Activated CD4-positive, alpha-beta T cell treated with anti-CD3 and anti-CD28 coated beads for 1 hour (primary cell): ENCODE measurements at regions not wholly inside any gene's neighbourhood (a gene's known extent, or its start where the extent isn't known, plus 50 kb on each side); places are given as distances from the start of the nearest gene placed in this dataset.
"Not testable (repeated sequence)": the region's sequence is repeated elsewhere in the genome, so short reads cannot be mapped to it uniquely, and the experiment has no call there.

Experiments
- DNase-seq: peaks from one replicate; pipeline ENCODE4 v3.0.0-alpha.2; 2020

GRCh38 chr3:124322309-124322880, 330.5 kb upstream of the ROPN1 start:
- DNase-seq, result no peak

- no peak for DNase-seq
These were observed 331.0 kb upstream of the ROPN1 start for GRCh38 chr3:124322966-124323365.

GRCh38 chr3:124325248-124325647, 333.3 kb upstream of the ROPN1 start:
- DNase-seq, result no peak

- DNase-seq, result no peak
These were observed 337.8 kb upstream of the ROPN1 start for GRCh38 chr3:124329723-124330122.

GRCh38 chr3:124333931-124334640, 342.2 kb upstream of the ROPN1 start:
- no peak for DNase-seq

- no peak for DNase-seq
These were observed 344.2 kb upstream of the ROPN1 start for GRCh38 chr3:124336067-124336656.

GRCh38 chr3:124345845-124346244, 353.9 kb upstream of the ROPN1 start:
- no peak for DNase-seq

GRCh38 chr3:124346487-124346886, 354.6 kb upstream of the ROPN1 start:
- DNase-seq, result no peak

GRCh38 chr3:124347418-124347817, 355.5 kb upstream of the ROPN1 start:
- no peak for DNase-seq

- not testable (repeated sequence) for DNase-seq
These were observed 356.6 kb upstream of the ROPN1 start for GRCh38 chr3:124348555-124348954.

GRCh38 chr3:124351430-124352148, 359.7 kb upstream of the ROPN1 start:
- no peak for DNase-seq

GRCh38 chr3:124352149-124352539, 360.2 kb upstream of the ROPN1 start:
- no peak for DNase-seq

GRCh38 chr3:124353691-124354090, 361.8 kb upstream of the ROPN1 start:
- no peak for DNase-seq

GRCh38 chr3:124354150-124354549, 362.2 kb upstream of the ROPN1 start:
- no peak for DNase-seq

- no peak for DNase-seq
These were observed 366.2 kb upstream of the ROPN1 start for GRCh38 chr3:124358156-124358555.

- DNase-seq, result no peak
These were observed 368.2 kb upstream of the ROPN1 start for GRCh38 chr3:124360155-124360554.

GRCh38 chr3:124360563-124360962, 368.6 kb upstream of the ROPN1 start:
- no peak for DNase-seq

- no peak for DNase-seq
These were observed 368.7 kb upstream of the UMPS start for GRCh38 chr3:124361566-124361965.

GRCh38 chr3:124362455-124362854, 367.8 kb upstream of the UMPS start:
- no peak for DNase-seq

- DNase-seq, result no peak
These were observed 366.8 kb upstream of the UMPS start for GRCh38 chr3:124363476-124363875.

- DNase-seq, result no peak
These were observed 365.8 kb upstream of the UMPS start for GRCh38 chr3:124364317-124365020.

- not testable (repeated sequence) for DNase-seq
These were observed 363.6 kb upstream of the UMPS start for GRCh38 chr3:124366655-124367054.

- DNase-seq, result no peak
These were observed 357.5 kb upstream of the UMPS start for GRCh38 chr3:124372775-124373174.
